ENCODE measurements at regions not wholly inside any gene's neighbourhood (a gene's known extent, or its start where the extent isn't known, plus 50 kb on each side); places are given as distances from the start of the nearest gene placed in this dataset.

- no peak for TF ChIP-seq BACH2 (CRISPR knock-in tag; IDR thresholded peaks at IDR 0.05; ENCODE audit: borderline replicate concordance)
- no peak for TF ChIP-seq ZC3H10 (CRISPR knock-in tag; IDR thresholded peaks at IDR 0.05)
- no peak for TF ChIP-seq ARNTL (CRISPR knock-in tag; IDR thresholded peaks at IDR 0.05; ENCODE audit: borderline replicate concordance, low read depth)
- no peak for TF ChIP-seq ZFP3 (CRISPR knock-in tag; IDR thresholded peaks at IDR 0.05)
- TF ChIP-seq, protein P1, sequence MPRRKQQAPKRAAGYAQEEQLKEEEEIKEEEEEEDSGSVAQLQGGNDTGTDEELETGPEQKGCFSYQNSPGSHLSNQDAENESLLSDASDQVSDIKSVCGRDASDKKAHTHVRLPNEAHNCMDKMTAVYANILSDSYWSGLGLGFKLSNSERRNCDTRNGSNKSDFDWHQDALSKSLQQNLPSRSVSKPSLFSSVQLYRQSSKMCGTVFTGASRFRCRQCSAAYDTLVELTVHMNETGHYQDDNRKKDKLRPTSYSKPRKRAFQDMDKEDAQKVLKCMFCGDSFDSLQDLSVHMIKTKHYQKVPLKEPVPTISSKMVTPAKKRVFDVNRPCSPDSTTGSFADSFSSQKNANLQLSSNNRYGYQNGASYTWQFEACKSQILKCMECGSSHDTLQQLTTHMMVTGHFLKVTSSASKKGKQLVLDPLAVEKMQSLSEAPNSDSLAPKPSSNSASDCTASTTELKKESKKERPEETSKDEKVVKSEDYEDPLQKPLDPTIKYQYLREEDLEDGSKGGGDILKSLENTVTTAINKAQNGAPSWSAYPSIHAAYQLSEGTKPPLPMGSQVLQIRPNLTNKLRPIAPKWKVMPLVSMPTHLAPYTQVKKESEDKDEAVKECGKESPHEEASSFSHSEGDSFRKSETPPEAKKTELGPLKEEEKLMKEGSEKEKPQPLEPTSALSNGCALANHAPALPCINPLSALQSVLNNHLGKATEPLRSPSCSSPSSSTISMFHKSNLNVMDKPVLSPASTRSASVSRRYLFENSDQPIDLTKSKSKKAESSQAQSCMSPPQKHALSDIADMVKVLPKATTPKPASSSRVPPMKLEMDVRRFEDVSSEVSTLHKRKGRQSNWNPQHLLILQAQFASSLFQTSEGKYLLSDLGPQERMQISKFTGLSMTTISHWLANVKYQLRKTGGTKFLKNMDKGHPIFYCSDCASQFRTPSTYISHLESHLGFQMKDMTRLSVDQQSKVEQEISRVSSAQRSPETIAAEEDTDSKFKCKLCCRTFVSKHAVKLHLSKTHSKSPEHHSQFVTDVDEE (CRISPR knock-in tag; IDR thresholded peaks at IDR 0.05) = no peak
- TF ChIP-seq ISL1 (CRISPR knock-in tag; IDR thresholded peaks at IDR 0.05) = no peak
- no peak for TF ChIP-seq ESRRG (CRISPR knock-in tag; IDR thresholded peaks at IDR 0.05)
- TF ChIP-seq, protein P2, sequence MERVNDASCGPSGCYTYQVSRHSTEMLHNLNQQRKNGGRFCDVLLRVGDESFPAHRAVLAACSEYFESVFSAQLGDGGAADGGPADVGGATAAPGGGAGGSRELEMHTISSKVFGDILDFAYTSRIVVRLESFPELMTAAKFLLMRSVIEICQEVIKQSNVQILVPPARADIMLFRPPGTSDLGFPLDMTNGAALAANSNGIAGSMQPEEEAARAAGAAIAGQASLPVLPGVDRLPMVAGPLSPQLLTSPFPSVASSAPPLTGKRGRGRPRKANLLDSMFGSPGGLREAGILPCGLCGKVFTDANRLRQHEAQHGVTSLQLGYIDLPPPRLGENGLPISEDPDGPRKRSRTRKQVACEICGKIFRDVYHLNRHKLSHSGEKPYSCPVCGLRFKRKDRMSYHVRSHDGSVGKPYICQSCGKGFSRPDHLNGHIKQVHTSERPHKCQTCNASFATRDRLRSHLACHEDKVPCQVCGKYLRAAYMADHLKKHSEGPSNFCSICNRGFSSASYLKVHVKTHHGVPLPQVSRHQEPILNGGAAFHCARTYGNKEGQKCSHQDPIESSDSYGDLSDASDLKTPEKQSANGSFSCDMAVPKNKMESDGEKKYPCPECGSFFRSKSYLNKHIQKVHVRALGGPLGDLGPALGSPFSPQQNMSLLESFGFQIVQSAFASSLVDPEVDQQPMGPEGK (CRISPR knock-in tag; IDR thresholded peaks at IDR 0.05; ENCODE audit: borderline replicate concordance) = no peak
- no peak for TF ChIP-seq ZNF565 (CRISPR knock-in tag; conservative IDR thresholded peaks at IDR 0.05; ENCODE audit: low read depth)
- no peak for TF ChIP-seq CSDC2 (CRISPR knock-in tag; IDR thresholded peaks at IDR 0.05)
Observed at GRCh38 chr4:18611026-18611425, 589.5 kb upstream of the LCORL start.

Data from SK-N-SH treated with all-trans-retinoic acid at 6 μM for 48 hours (cell line).